ENCODE measurements at regions not wholly inside any gene's neighbourhood (a gene's known extent, or its start where the extent isn't known, plus 50 kb on each side); places are given as distances from the start of the nearest gene placed in this dataset.
"Not testable (repeated sequence)": the region's sequence is repeated elsewhere in the genome, so short reads cannot be mapped to it uniquely, and the experiment has no call there.

- DNase-seq, result no peak
These were observed 311.0 kb upstream of the FSHR start for GRCh38 chr2:49465157-49465831.

- no peak for DNase-seq
These were observed 305.1 kb upstream of the FSHR start for GRCh38 chr2:49459314-49459993.

- no peak for DNase-seq
These were observed 289.7 kb upstream of the FSHR start for GRCh38 chr2:49444005-49444404.

- DNase-seq, result no peak
These were observed 272.7 kb upstream of the FSHR start for GRCh38 chr2:49426996-49427395.

GRCh38 chr2:49416252-49416651 lies 261.9 kb upstream of the FSHR start:
- DNase-seq, result no peak

- no peak for DNase-seq
These were observed 249.8 kb upstream of the FSHR start for GRCh38 chr2:49404108-49404507.

GRCh38 chr2:49403637-49404036 lies 249.3 kb upstream of the FSHR start:
- no peak for DNase-seq

- DNase-seq, result no peak
These were observed 225.1 kb upstream of the FSHR start for GRCh38 chr2:49379406-49379805.

- no peak for DNase-seq
These were observed 216.9 kb upstream of the FSHR start for GRCh38 chr2:49371128-49371701.

GRCh38 chr2:49369650-49370049 lies 215.3 kb upstream of the FSHR start:
- DNase-seq, result no peak

- no peak for DNase-seq
These were observed 214.8 kb upstream of the FSHR start for GRCh38 chr2:49369101-49369500.

- DNase-seq, result no peak
These were observed 212.7 kb upstream of the FSHR start for GRCh38 chr2:49367003-49367402.

- no peak for DNase-seq
These were observed 206.1 kb upstream of the FSHR start for GRCh38 chr2:49360407-49360767.

GRCh38 chr2:49359721-49360406 lies 205.5 kb upstream of the FSHR start:
- DNase-seq, result no peak

GRCh38 chr2:49355611-49356010 lies 201.3 kb upstream of the FSHR start:
- no peak for DNase-seq

GRCh38 chr2:49351560-49351959 lies 197.2 kb upstream of the FSHR start:
- DNase-seq, result no peak

GRCh38 chr2:49343638-49344037 lies 189.3 kb upstream of the FSHR start:
- DNase-seq, result no peak

GRCh38 chr2:49342156-49342555 lies 187.8 kb upstream of the FSHR start:
- DNase-seq, result no peak

GRCh38 chr2:49335546-49335945 lies 181.2 kb upstream of the FSHR start:
- no peak for DNase-seq

GRCh38 chr2:49332415-49332814 lies 178.1 kb upstream of the FSHR start:
- DNase-seq, result no peak

- DNase-seq, result no peak
These were observed 164.2 kb upstream of the FSHR start for GRCh38 chr2:49318531-49318930.

GRCh38 chr2:49309461-49309860 lies 155.1 kb upstream of the FSHR start:
- DNase-seq, result no peak

GRCh38 chr2:49306925-49307324 lies 152.6 kb upstream of the FSHR start:
- no peak for DNase-seq

- not testable (repeated sequence) for DNase-seq
These were observed 144.4 kb upstream of the FSHR start for GRCh38 chr2:49298693-49299092.
